GM21619 (cell line): ENCODE measurements at regions not wholly inside any gene's neighbourhood (a gene's known extent, or its start where the extent isn't known, plus 50 kb on each side); places are given as distances from the start of the nearest gene placed in this dataset.
A peak's percentile ranks its signal among the peaks of the same experiment; 100 is the strongest.

Experiments
- ATAC-seq: cut with Tn5 transposase; IDR thresholded peaks from one replicate; pipeline ENCODE4 v1.9.1; 2021; ENCODE audit not compliant: unreplicated experiment

GRCh38 chr2:177077778-177078177 is 134.8 kb upstream of the HNRNPA3 start:
- ATAC-seq = no peak

- no peak for ATAC-seq
These were observed 134.2 kb upstream of the HNRNPA3 start for GRCh38 chr2:177078416-177078815.

GRCh38 chr2:177078855-177079254 is 133.7 kb upstream of the HNRNPA3 start:
- ATAC-seq = no peak

GRCh38 chr2:177080746-177081284 is 131.8 kb upstream of the HNRNPA3 start:
- ATAC-seq = no peak

- ATAC-seq = no peak
These were observed 128.0 kb upstream of the HNRNPA3 start for GRCh38 chr2:177084607-177085006.

GRCh38 chr2:177088529-177088928 is 124.1 kb upstream of the HNRNPA3 start:
- no peak for ATAC-seq

GRCh38 chr2:177090967-177091366 is 121.6 kb upstream of the HNRNPA3 start:
- no peak for ATAC-seq

- ATAC-seq = no peak
These were observed 119.2 kb upstream of the HNRNPA3 start for GRCh38 chr2:177093371-177093770.

- ATAC-seq = no peak
These were observed 114.5 kb upstream of the HNRNPA3 start for GRCh38 chr2:177098001-177098613.

GRCh38 chr2:177101930-177102329 is 110.7 kb upstream of the HNRNPA3 start:
- no peak for ATAC-seq

- peak; percentile 50 for ATAC-seq
These were observed 106.4 kb upstream of the HNRNPA3 start for GRCh38 chr2:177106212-177106611.

GRCh38 chr2:177108890-177109289 is 103.7 kb upstream of the HNRNPA3 start:
- ATAC-seq = no peak

- ATAC-seq = no peak
These were observed 97.9 kb upstream of the HNRNPA3 start for GRCh38 chr2:177114712-177115111.

GRCh38 chr2:177117755-177118154 is 94.8 kb upstream of the HNRNPA3 start:
- ATAC-seq = no peak

GRCh38 chr2:177118636-177119035 is 94.0 kb upstream of the HNRNPA3 start:
- no peak for ATAC-seq

- no peak for ATAC-seq
These were observed 93.5 kb upstream of the HNRNPA3 start for GRCh38 chr2:177119099-177119498.

- no peak for ATAC-seq
These were observed 89.5 kb upstream of the HNRNPA3 start for GRCh38 chr2:177123048-177123447.

GRCh38 chr2:177124371-177124770 is 88.2 kb upstream of the HNRNPA3 start:
- ATAC-seq = no peak

- ATAC-seq = no peak
These were observed 84.8 kb upstream of the HNRNPA3 start for GRCh38 chr2:177127821-177128220.

GRCh38 chr2:177129610-177130009 is 83.0 kb upstream of the HNRNPA3 start:
- ATAC-seq = no peak

- ATAC-seq = no peak
These were observed 80.7 kb upstream of the HNRNPA3 start for GRCh38 chr2:177131858-177132257.

- no peak for ATAC-seq
These were observed 73.8 kb upstream of the HNRNPA3 start for GRCh38 chr2:177138823-177139222.

- ATAC-seq = no peak
These were observed 70.7 kb upstream of the HNRNPA3 start for GRCh38 chr2:177141866-177142265.
